HG02884 (cell line): ENCODE measurements at regions not wholly inside any gene's neighbourhood (a gene's known extent, or its start where the extent isn't known, plus 50 kb on each side); places are given as distances from the start of the nearest gene placed in this dataset.

Experiments used
- ATAC-seq: cut with Tn5 transposase; IDR thresholded peaks from one replicate; pipeline ENCODE4 v1.9.1; 2021; ENCODE audit warnings: mild to moderate bottlenecking, moderate library complexity; ENCODE audit not compliant: unreplicated experiment

DNA sequence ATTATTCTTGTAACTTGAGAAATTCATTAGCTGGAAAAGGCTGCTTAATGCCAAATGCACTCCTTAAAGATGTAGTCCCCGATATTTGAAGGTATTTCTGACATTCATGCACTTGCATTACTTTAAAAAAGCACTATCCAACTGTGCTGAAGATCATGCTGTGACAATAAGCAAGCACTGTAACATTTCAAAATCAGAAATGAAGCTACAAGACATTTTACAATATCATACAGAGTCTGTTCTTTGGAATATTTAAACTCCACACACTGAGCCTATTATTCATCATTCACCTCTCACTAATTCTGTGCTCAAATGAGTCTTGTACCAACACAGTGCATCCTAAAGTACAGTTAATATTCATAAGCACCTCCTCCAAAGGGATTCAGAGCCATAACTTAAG lies 413.2 kb downstream of the CETN3 start:
- ATAC-seq, result no peak

DNA sequence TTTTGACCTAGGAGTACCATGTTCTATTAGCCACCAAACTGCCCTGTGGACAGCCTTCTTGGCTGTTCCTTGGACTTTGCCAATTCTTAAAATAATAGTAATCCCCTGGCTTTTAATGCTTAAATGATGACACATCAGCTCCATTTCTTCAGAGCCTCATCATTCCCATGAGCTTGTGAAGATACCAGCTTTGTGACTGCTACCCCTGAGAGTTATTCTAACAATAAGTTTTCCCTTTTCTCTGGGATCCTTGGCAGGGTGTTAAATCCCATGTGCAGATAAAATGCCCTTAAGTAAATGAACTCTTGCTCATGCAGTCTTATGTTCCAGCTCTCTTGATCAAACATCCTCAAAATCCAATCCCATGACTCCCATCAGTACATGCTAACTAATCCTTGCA lies 415.3 kb downstream of the CETN3 start:
- ATAC-seq, result no peak

DNA sequence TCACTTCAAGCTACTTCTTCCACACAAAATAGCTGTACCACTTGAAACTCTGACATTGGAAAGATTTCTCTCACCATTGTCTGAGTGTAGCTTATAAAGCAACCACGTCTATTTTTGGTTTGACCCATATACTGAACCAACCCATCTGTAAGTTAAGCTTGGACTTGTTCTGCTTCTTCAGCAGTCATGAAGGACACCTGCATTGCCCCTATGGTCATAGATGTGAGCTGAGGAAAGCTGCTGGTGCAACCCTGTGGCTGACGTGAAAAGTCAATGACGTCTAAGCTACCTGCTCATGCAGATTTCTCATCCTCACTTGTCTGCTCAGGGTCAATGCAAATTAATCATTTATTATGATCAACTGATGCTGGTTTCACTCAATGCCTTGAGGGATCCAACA lies 417.4 kb downstream of the CETN3 start:
- no peak for ATAC-seq

DNA sequence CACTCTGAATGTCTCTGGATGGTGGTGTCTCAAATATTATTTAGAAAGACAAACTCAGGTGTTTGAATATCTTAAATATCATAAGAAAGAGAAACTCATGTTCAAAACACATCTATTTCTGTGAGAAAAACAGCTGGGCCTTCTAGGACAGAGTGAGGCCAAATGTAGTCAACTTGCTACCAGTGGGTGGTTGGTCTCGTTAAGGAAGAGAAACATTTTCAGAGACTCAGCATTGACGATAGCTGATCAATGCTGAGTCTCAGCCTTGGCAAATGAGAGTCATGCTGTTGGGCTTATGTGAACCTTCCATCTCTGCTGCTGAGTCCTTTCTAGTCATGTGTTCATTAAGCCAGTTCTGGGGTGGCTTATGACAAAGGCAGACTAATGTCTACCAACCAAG lies 418.0 kb downstream of the CETN3 start:
- peak; percentile 60 for ATAC-seq

DNA sequence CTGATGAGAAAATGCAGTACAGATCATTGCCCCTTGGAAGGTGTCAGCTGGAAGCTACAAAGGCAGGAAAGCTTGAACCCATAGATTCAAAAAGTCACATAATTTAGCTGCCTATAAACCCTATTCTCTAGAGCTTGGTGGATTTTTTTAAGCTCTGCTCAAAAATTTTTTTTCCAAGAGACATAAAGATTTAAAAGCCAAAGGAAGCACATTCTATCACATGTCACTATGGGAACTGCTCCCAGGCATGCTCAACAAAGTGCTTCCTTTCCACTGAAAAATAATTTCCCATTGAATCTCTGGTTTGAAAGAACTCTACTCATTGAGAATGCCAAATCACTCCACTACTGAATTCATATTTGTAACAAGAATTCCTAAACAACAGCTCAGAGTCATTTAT lies 419.8 kb downstream of the CETN3 start:
- no peak for ATAC-seq

DNA sequence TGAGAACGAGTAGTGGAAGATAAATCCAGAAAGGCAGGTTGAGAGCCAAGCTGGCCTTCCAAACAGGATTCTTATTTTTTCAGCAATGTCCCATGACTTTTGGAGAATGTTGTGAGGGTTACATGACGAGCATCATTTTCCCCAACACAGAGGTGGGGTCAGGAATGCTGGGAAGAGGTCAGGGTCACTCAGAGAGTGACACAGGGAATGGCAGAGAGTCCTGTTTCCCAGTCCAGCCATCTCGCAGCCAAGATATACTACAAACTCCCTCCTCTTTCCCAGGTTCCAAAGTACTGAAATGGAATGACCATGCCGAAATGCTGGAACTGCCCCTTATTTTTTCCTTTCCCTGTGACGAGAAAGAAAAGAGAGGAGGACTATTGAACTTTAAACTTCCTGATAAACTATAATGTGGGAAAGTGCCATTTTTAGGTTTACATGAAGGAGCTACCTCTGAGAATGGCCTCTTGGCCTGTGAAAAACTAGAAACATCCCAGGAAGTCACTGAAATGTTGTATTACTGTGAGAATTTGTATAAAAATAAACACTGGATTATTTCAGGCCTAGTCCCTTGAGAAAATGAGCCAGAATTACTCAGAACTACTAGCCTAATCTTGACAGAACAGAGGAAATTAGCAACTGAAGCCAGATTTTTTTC lies 420.4 kb downstream of the CETN3 start:
- ATAC-seq, result no peak

DNA sequence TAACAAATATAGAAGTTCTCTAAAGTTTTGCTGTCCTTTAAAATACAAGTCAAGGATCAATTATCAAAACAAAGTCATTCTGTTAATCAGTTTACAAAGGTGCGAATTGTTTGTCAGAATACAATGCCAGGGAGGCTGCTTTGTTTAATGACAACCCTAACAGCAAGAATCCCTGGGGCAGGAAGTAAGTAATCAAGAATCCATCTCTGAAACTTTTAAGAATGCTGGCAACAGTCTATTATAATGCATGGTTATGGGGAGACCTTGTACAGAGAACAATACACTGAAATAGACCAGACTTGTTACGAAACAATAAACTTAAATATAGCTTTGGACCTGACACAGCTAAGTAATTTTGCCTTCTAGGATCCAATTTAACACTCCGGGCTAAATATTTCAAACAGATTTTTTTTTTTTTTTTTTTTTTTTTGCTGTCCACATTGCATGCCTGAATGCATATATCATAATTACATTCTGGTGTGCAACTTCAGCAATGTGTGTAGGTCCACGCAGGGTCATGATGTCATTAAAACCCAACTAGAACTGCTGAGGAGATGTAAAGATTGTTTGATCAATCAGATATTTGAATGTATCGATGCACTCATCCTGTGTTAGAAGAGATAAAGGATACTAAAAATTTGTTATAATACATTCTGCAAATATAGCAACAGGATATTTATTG lies 421.3 kb downstream of the CETN3 start:
- no peak for ATAC-seq

DNA sequence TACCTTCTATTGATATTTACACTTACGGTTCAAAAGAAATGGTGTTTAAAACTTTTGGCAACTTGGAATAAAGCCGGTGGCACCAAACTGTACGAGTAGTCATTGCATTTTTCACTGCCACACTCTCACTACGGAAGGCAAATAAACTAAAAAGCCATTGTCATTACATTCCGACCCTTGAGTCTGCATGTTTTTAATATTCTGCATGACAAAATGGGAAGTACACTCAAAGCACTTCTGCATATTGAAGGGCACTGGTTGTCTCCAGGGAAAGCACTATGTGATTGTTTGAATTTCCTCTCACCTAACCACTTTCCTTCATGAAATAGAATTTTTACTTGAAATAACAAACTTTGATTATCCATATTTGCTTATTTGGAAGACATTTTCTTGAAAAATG lies 426.3 kb downstream of the CETN3 start:
- no peak for ATAC-seq

DNA sequence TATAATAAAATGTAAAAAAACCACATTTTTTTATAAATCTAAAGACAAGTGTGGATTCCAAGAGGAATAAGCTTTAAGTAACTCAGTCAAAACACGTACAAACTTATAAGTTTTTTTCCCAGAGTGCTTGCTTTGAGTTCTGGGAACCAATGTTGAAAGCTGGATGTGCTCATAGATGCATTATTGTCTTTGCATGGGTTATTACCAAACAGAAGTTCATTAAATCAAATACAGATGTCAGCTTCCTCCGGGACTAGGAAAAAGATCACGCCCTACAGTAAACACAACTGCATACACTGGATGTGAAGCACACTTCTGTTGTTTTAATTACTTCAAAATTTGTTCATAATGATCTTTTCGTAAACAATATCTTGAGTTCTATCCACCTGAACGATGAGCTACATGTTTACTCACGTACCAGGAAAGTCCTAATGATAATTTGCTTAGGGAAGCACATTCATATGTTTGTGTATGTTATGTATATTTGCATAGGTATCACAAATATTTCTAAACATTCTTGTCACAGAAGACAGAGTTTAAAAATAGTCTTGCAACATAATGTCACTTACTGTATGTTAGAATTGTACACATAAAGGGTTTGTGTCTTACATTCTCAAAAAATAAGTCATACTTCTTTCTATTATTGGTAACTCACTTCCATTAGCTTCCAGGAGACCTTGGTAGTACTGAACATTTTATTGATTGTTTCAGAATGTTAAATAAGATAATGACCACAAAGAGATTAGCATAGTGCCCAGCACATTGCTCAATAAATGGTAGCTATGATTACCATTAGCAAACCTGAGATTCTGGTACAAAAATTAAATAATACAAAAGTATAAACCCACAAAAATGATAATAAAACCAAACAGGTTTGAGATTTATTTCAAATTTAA lies 427.4 kb downstream of the CETN3 start:
- no peak for ATAC-seq

DNA sequence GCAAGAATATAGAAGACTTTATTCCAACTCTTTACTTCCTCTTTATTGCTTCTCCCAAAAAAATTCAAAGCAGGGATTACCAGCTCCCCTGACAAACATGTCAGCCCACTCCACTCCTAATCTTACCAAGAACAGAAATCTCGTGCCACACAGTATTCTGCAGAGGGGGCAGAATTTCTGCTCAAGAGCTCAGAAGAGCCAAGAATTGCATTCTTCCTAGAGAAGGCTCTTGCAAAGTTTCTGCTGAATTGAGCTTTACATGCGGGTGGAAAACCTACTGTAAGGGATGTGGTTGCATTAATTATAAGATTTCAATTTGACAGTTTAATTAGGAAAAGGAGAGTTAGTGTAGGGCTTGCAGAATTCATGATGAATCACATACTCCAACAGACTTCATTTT lies 428.5 kb downstream of the CETN3 start:
- ATAC-seq, result no peak

DNA sequence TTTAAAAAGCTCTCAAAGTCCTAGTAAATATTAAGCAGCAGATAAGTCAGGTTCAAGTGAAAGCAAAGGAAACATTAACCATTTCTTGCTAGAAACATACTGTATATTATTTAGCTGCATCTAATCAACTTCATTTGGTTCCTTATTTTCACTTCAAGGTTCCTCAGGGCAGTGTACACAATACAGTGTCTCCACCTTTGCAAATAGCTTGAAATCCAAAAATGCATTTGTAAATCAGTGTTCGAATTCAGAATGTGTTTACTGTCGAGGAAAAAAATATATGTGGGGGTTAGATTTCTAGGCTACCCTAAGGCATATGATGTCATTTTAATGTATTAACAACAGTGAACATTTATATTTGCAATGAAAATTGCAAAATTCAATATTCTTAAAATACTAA lies 436.0 kb downstream of the CETN3 start:
- ATAC-seq, result no peak

DNA sequence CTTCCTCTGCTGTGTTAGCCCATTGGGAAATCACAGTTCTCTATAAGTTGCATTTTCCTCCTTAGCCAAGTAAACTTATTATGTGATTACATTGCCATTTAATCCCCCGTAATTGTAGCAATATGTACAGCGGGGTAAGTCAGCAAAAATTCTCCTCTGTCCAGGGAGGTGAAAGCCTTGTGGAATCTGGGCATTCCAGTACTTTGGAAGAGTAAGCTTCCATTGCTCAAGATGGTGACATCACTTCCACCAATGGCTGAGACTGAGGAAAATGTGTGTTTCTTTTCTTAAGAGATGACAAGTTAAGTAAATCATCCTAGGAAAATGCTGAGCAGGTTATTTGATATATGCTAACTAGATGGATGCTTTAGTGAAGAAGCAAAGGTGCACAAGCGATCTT lies 436.7 kb downstream of the CETN3 start:
- ATAC-seq, result no peak

DNA sequence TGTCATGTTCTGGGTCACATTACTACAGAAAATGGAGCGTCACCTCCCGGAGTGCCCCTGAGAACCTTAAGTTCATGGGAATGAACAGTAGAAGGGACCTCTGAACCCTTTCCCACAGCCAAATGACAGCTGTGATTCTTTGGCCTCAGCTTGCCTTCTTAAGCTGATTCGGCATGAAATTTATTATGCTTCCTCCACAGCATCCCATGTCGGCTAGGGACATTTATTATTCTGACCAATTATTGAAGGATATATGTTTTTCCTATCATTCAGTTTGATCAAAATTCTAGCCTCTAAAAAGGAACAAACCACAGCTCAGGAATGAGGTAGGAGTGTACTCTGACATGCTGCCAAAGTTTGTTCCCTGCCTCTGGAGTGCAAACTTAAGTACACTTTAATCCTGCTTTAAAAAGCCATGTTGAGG lies 440.6 kb downstream of the CETN3 start:
- no peak for ATAC-seq

DNA sequence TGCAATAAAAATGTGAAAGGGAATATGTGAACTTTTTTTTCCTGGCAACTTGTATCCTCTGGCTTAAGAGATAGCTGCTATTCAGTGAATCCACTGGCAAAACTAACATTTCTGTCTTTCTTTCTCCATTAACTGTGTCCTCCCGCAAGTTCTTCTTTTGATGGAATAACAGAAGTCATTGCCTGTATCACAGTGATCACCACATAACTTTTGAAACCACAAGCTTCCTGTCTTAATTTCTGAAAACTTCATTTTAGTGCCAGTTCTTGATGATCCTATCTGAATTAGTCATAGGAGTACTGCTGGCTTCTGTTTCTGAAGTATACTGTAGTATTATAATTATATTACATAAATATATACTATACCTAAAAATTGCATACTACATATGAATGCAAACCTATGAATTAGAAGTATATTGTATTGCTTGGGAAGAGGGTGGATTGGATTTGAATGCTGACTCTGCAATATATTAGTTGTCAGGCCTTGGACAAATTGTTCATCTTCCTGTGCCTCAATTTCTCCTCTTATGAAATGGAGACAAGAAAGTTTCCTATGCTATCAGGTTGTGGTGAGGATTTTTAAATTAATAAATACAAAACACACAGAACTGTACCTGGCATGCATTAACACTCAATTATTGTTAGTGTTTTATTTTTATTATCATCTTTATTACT lies 441.6 kb downstream of the CETN3 start:
- ATAC-seq, result no peak

DNA sequence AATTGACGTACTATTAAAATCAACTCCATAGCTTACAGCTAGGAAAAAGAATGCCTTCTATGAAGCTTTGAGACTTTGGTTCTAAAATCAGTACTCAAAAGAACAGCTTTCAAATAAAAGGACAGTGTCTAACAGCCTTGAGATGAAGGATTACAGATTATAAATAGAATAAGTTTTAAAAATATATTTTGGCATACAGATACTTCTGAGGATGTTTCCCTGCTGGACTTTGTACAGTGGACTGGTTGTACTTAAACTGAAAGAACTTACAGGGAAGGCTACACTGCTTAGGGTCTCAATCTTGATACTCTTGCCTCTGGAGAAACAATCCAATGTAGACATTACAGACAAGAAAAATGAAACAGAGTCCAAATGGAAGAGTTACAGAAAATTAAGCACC lies 452.7 kb downstream of the CETN3 start:
- no peak for ATAC-seq

DNA sequence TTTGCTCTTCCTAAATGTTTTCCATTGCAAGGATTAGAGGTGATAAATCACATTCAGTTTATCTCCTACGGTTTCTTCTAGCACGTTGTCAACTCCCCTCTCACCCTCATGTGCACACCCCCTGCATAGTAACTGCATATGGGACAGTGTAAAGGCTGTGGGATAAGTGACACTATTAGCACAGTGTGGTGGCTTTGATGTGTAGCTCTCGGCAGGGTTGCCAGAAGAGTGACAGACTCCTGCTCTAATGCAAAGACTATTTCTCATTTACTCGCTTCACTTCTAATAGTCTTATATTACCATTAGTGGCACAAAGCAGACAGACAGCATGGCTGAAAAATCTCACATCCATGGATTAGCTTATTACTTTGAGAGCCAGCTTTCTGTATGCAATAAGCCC lies 454.6 kb downstream of the CETN3 start:
- no peak for ATAC-seq

DNA sequence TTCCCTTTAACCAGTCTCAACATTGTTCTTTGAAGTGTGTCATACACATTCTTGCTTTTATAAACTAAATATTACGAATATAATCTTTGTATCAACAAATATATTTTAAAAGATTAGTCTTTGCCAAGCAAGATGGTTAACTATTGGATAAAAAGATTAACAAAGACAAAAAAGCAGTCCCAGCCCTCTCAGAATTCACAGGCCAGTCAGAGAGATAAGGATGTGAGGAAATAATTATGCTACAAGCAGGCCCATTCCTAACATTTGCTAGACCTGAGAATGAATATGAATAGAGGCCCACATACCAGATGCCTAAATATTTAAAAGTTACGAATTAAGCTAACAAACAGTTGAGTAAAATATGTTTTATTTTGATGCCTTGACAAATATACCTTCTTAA lies 457.7 kb downstream of the CETN3 start:
- ATAC-seq, result no peak

DNA sequence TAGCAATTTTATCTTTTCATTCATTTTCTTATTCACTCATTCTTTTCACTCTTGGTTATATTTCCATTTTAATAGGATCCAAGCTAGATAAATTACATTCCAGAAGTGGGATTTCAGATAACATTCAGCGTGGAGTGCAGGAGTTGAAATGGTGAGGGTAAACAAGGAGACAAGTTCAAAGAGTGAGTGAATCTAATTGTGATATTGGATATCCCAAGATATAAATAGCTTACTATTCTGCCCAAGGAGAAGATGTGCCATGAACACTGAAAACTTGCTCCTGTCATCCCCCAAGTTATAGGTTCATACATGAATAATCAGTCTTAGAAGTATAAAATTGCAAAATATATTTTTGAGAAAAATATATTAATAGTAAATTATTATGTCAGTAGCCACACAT lies 459.3 kb downstream of the CETN3 start:
- no peak for ATAC-seq

DNA sequence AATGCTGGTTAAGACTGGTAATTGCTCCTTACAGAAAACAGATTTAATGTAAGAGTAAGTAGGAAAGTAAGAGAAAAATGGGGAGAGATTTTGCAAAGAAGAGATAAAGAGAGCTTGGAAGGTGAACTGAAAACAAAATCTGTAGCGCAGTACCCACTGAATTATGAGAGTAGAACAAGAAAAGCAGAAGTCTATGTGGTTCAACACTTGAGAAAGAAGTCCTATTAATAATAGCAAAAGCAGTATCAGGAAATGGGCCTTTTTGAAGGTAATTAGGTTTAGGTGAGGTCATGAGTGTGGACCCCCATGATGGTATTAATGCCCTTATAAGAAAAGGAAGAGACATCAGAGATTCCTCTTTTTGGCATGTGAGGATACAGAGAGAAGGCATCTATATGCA lies 460.6 kb downstream of the CETN3 start:
- ATAC-seq, result no peak

DNA sequence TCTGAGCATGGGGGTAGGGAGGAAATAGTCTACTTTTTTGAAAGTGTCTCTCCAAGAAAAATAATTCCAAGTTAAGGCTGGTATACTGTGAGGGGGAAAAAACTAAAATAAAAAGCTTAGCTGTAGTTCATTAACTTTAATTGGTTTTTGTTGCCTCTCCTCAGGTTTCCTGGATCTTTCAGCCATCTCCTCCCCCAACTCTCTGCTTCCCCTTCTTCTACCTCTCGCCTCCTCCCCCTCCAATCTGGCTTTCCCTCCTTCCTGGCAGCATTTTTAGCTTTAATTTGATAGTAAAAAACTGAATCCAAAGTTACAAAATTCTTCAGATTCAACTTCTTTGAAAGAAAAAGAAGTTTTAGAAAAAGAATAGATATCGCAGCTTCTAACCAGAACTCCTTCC lies 462.6 kb downstream of the CETN3 start:
- no peak for ATAC-seq

DNA sequence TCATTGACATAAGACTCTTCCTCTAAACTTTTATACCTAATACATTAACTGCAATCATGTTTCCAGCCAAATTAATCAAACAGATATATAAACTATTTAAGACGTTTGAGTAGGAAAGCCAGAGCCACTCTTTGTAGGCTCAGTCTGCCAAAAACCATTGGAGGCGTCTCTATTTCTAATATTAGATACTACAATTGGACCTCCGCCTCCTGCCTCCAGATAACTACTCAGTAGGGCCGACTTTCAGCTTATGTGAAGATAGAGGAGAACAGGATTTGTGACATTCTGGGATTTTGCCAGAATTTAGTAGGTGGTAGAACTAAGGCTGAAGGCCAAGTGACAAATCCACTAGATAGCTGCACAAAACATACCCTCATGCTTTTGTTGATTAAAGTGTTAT lies 463.0 kb downstream of the CETN3 start:
- no peak for ATAC-seq
